HepG2 (cell line): ENCODE measurements at regions not wholly inside any gene's neighbourhood (a gene's known extent, or its start where the extent isn't known, plus 50 kb on each side); places are given as distances from the start of the nearest gene placed in this dataset.

Source experiments
- ATAC-seq: fragments of 200-7000 bp; cut with Tn5 transposase; 3 replicates; pipeline ENCODE4 v1.9.1; 2020; ENCODE audit warnings: mild to moderate bottlenecking, moderate library complexity
- BruUV-seq: library from RNA; stranded (reverse); fragments of 400-500 nt; replicated peaks from 2 replicates; lab custom pipeline; 2021; lab: Mats Ljungman, UMichigan
- CTCF ChIA-PET: fragments of 300-600 bp; formaldehyde crosslinking; extraction: SDS; loops from one replicate; lab custom pipeline; 2021; ENCODE audit warnings: low total read pairs, inconsistent platforms, low intra/inter-chr PET ratio; lab: Yijun Ruan, JAX
- POLR2A ChIA-PET: fragments of 350-600 bp; sonication (Branson Sonifier 250); formaldehyde crosslinking; loops from one replicate; lab custom pipeline; 2020; ENCODE audit warnings: antibody characterized with exemption, inconsistent platforms; lab: Yijun Ruan, JAX
- DNase-seq: peaks from one replicate; pipeline ENCODE4 v3.0.0-alpha.2; 2015; ENCODE audit warnings: low spot score
- FAIRE-seq: peaks from 3 replicates; lab custom pipeline; 2011; peaks lifted over from hg19 to GRCh38; lab: Jason Lieb, UNC
- H2AFZ ChIP-seq: one replicate; pipeline ENCODE4 v1.6.1; 2011; ENCODE audit warnings: low read length, inconsistent platforms
- H3K27ac ChIP-seq: fragments of 300-600 bp; 3 replicates; pipeline ENCODE4 v1.8.0; 2011; ENCODE audit warnings: mixed run types, mild to moderate bottlenecking, mixed read lengths, low read length, inconsistent platforms; ENCODE audit not compliant: insufficient read depth; ENCODE audit errors: extremely low read length
- H3K27me3 ChIP-seq, 2 experiments: fragments of 200-600 bp in 1 of 2; 2 replicates in 1 of 2; 3 replicates in 1 of 2; pipeline versions ENCODE4 v1.6.0 to v1.8.0; 2011; ENCODE audit warnings: low read length in 2 of 2, mild to moderate bottlenecking in 2 of 2, moderate library complexity in 2 of 2, inconsistent platforms in 1 of 2; ENCODE audit not compliant: insufficient read depth in 2 of 2, control insufficient read depth in 1 of 2
- H3K36me3 ChIP-seq, 2 experiments: fragments of 200-600 bp in 1 of 2; replicated peaks in 1 of 2; 2 replicates in 1 of 2; 3 replicates in 1 of 2; pipeline versions ENCODE4 v1.5.1 to v1.8.0; 2011; ENCODE audit warnings: low read length in 2 of 2, inconsistent platforms in 1 of 2; ENCODE audit not compliant: insufficient read depth in 2 of 2, control insufficient read depth in 1 of 2
- H3K4me1 ChIP-seq: 2 replicates; pipeline ENCODE4 v1.5.1; 2012; ENCODE audit warnings: low read length, inconsistent platforms; ENCODE audit not compliant: insufficient read depth
- H3K4me2 ChIP-seq: 2 replicates; pipeline ENCODE4 v1.6.0; 2011; ENCODE audit warnings: low read depth, low read length, inconsistent platforms
- H3K4me3 ChIP-seq, 3 experiments: fragments of 200-600 bp in 1 of 3; sonication (generic), shearing (Covaris generic) in 1 of 3; replicated peaks in 1 of 3; 2 replicates each; pipeline ENCODE4 v1.5.1; 2011 to 2016; ENCODE audit warnings: low read length in 3 of 3, inconsistent platforms in 2 of 3, low read depth in 2 of 3, mild to moderate bottlenecking in 2 of 3, control low read depth in 1 of 3, mixed read lengths in 1 of 3; ENCODE audit not compliant: insufficient read depth in 1 of 3
- H3K79me2 ChIP-seq: one replicate; pipeline ENCODE4 v1.6.1; 2011; ENCODE audit warnings: low read length, inconsistent platforms; ENCODE audit not compliant: insufficient read depth
- H3K9ac ChIP-seq: 2 replicates; pipeline ENCODE4 v1.6.0; 2011; ENCODE audit warnings: mild to moderate bottlenecking, low read depth, low read length, inconsistent platforms; ENCODE audit not compliant: insufficient read depth
- H3K9me3 ChIP-seq: 2 replicates; pipeline ENCODE4 v1.5.1; 2012; ENCODE audit warnings: mild to moderate bottlenecking, low read length
- H4K20me1 ChIP-seq: 2 replicates; pipeline ENCODE4 v1.6.0; 2011; ENCODE audit warnings: inconsistent platforms, mild to moderate bottlenecking, low read length, moderate library complexity; ENCODE audit not compliant: insufficient read depth
- ATF7-NPFF ChIP-seq: sonication (generic); formaldehyde crosslinking; IDR thresholded peaks from 2 replicates; pipeline ENCODE4 v1.8.1; 2023; ENCODE audit warnings: mild to moderate bottlenecking, low read depth, missing genetic modification reagents, moderate library complexity
- HHEX ChIP-seq: IDR thresholded peaks from 2 replicates; pipeline ENCODE4 v1.6.1; 2016; ENCODE audit warnings: control low read depth
- MED8 ChIP-seq: sonication (generic); formaldehyde crosslinking; IDR thresholded peaks from 2 replicates; pipeline ENCODE4 v1.8.1; 2023; ENCODE audit warnings: mild to moderate bottlenecking, missing genetic modification reagents; ENCODE audit not compliant: insufficient replicate concordance
- RFXAP ChIP-seq: sonication (generic); formaldehyde crosslinking; IDR thresholded peaks from 2 replicates; pipeline ENCODE4 v1.4.0; 2020; ENCODE audit warnings: missing genetic modification reagents, borderline replicate concordance
- RNF2 ChIP-seq: fragments of 450-650 bp; conservative IDR thresholded peaks from 2 replicates; pipeline ENCODE4 v1.6.1; 2016; ENCODE audit warnings: low read depth
- SIN3A ChIP-seq: IDR thresholded peaks from 2 replicates; pipeline ENCODE4 v1.6.1; 2011; ENCODE audit warnings: low read depth, mild to moderate bottlenecking, control low read depth, low read length, borderline replicate concordance
- SMAD3 ChIP-seq: sonication (generic); formaldehyde crosslinking; IDR thresholded peaks from 2 replicates; pipeline ENCODE4 v1.4.0; 2020; ENCODE audit warnings: missing genetic modification reagents
- U2AF2 ChIP-seq: fragments of 200-400 bp; formaldehyde crosslinking; IDR thresholded peaks from 2 replicates; pipeline ENCODE4 v1.6.1; 2017; ENCODE audit warnings: low read depth, mild to moderate bottlenecking, low read length
- YEATS4 ChIP-seq: sonication (generic); formaldehyde crosslinking; IDR thresholded peaks from 2 replicates; pipeline ENCODE4 v1.4.0; 2020; ENCODE audit warnings: missing genetic modification reagents, borderline replicate concordance
- ZC3H4 ChIP-seq: sonication (generic); formaldehyde crosslinking; IDR thresholded peaks from 2 replicates; pipeline ENCODE4 v1.4.0; 2020; ENCODE audit warnings: missing genetic modification reagents, borderline replicate concordance
- ZNF33A ChIP-seq: sonication (generic); formaldehyde crosslinking; IDR thresholded peaks from 2 replicates; pipeline ENCODE4 v1.5.1; 2020; ENCODE audit warnings: missing genetic modification reagents, mild to moderate bottlenecking, moderate library complexity, borderline replicate concordance
- ZNF468 ChIP-seq: sonication (generic); formaldehyde crosslinking; IDR thresholded peaks from 2 replicates; pipeline ENCODE4 v1.8.0; 2022; ENCODE audit warnings: mild to moderate bottlenecking, moderate library complexity, missing genetic modification reagents
- ZNF713 ChIP-seq: sonication (generic); formaldehyde crosslinking; IDR thresholded peaks from 2 replicates; pipeline ENCODE4 v1.4.0; 2020; ENCODE audit warnings: mild to moderate bottlenecking, missing genetic modification reagents
- ZNF724P ChIP-seq: sonication (generic); formaldehyde crosslinking; IDR thresholded peaks from 2 replicates; pipeline ENCODE4 v1.8.0; 2022; ENCODE audit warnings: missing genetic modification reagents, borderline replicate concordance
- ZNF879 ChIP-seq: sonication (generic); formaldehyde crosslinking; IDR thresholded peaks from 2 replicates; pipeline ENCODE4 v1.8.1; 2023; ENCODE audit warnings: missing genetic modification reagents
- WGBS: methylation state at CpG from one replicate; pipeline ENCODE4 v1.1.6; 2017; ENCODE audit warnings: low lambda C conversion rate; 5-methylcytosine and 5-hydroxymethylcytosine counted together
- in situ Hi-C: cut with HindIII; loops from 2 replicates; pipeline ENCODE4 v1.10.0; 2017; ENCODE audit warnings: low pct_unique_long_range_greater_than_20kb; ENCODE audit not compliant: extremely low pct_ligation_motif_present
- intact Hi-C: fragments of 100-400 bp; cut with micrococcal nuclease; formaldehyde crosslinking; loops from one replicate; pipeline ENCODE4 v1.10.0; 2022; ENCODE audit not compliant: unreplicated experiment
- TF ChIP-seq, protein P1 (sequence below): sonication (generic); formaldehyde crosslinking; IDR thresholded peaks from 2 replicates; pipeline ENCODE4 v1.8.0; 2022; ENCODE audit warnings: mild to moderate bottlenecking, missing genetic modification reagents, moderate library complexity
- TF ChIP-seq, protein P2 (sequence below): sonication (generic); formaldehyde crosslinking; IDR thresholded peaks from 2 replicates; pipeline ENCODE4 v1.8.1; 2023; ENCODE audit warnings: mild to moderate bottlenecking, missing genetic modification reagents, borderline replicate concordance
- TF ChIP-seq, protein P3 (sequence below): sonication (generic); formaldehyde crosslinking; IDR thresholded peaks from 2 replicates; pipeline ENCODE4 v1.4.0; 2020; ENCODE audit warnings: missing genetic modification reagents

DNA sequence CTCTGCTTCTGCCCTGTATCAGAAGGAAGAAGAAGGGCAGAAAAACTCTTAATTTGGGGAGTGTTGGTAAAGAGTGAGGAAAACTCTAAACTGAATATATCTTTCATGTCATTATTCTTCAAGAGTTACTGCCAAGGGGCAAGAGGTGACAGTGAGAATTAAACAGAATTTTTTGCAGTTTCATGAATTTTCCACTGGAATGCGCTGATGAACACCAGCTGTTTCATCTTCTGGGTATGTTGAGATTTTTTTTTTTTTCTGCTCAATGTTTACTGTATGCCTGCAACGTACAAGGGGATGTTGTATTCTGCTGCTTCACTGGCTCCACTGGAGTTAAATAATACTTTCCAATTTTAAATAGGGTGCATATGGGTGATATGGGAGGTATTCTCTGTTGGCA is 117.8 kb downstream of the FAM76B start:
- ATAC-seq (no peak), DNase-seq (no peak), FAIRE-seq (no peak)
- Histone ChIP-seq H3K9ac (no peak overlapping the region), H3K79me2 (no peaks in the 10 kb centered on the region), H3K4me1 (no peaks in the 10 kb centered on the region), H3K9me3 (no peaks in the 10 kb centered on the region), H3K4me2 (no peak overlapping the region), H3K4me3 (no peak overlapping the region), H3K27ac (no peak overlapping the region), H2AFZ (no peak overlapping the region), H3K36me3 (no peaks in the 10 kb centered on the region), H4K20me1 (no peaks in the 10 kb centered on the region), H3K27me3 (no peaks in the 10 kb centered on the region)
- BruUV-seq, result no TSS peak
- TF ChIP-seq MED8 (CRISPR knock-in tag), result no peak
- no peak for TF ChIP-seq SMAD3 (CRISPR knock-in tag)
- no peak for TF ChIP-seq U2AF2
- no peak for TF ChIP-seq ZC3H4 (CRISPR knock-in tag)
- no peak for TF ChIP-seq ZNF33A
- no peak for TF ChIP-seq ZNF468
- no peak for TF ChIP-seq ZNF713
- no peak for TF ChIP-seq ZNF879 (CRISPR knock-in tag)
- no peak for TF ChIP-seq HHEX (CRISPR knock-in tag)
- TF ChIP-seq YEATS4 (CRISPR knock-in tag), result no peak
- TF ChIP-seq, protein P1, sequence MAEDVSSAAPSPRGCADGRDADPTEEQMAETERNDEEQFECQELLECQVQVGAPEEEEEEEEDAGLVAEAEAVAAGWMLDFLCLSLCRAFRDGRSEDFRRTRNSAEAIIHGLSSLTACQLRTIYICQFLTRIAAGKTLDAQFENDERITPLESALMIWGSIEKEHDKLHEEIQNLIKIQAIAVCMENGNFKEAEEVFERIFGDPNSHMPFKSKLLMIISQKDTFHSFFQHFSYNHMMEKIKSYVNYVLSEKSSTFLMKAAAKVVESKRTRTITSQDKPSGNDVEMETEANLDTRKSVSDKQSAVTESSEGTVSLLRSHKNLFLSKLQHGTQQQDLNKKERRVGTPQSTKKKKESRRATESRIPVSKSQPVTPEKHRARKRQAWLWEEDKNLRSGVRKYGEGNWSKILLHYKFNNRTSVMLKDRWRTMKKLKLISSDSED (CRISPR knock-in tag), result no peak
- no peak for TF ChIP-seq ATF7-NPFF (CRISPR knock-in tag)
- TF ChIP-seq ZNF724P (CRISPR knock-in tag), result no peak
- no peak for TF ChIP-seq SIN3A
- TF ChIP-seq, protein P2, sequence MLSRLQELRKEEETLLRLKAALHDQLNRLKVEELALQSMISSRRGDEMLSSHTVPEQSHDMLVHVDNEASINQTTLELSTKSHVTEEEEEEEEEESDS (CRISPR knock-in tag), result no peak
- TF ChIP-seq, protein P3, sequence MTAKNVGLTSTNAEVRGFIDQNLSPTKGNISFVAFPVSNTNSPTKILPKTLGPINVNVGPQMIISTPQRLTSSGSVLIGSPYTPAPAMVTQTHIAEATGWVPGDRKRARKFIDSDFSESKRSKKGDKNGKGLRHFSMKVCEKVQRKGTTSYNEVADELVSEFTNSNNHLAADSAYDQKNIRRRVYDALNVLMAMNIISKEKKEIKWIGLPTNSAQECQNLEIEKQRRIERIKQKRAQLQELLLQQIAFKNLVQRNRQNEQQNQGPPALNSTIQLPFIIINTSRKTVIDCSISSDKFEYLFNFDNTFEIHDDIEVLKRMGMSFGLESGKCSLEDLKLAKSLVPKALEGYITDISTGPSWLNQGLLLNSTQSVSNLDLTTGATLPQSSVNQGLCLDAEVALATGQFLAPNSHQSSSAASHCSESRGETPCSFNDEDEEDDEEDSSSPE (CRISPR knock-in tag), result no peak
- no peak for TF ChIP-seq RFXAP (CRISPR knock-in tag)
- no peak for TF ChIP-seq RNF2
- in situ Hi-C loops (no loop called here), intact Hi-C loops (no loop called here)
- CTCF ChIA-PET, result no interaction called here
- WGBS, result 0% methylated on average over 2 of the region's 2 CpGs
- POLR2A ChIA-PET, result no interaction called here
